CD4-positive, alpha-beta T cell (primary cell): ENCODE measurements at regions not wholly inside any gene's neighbourhood (a gene's known extent, or its start where the extent isn't known, plus 50 kb on each side); places are given as distances from the start of the nearest gene placed in this dataset.
"Not testable (repeated sequence)": the region's sequence is repeated elsewhere in the genome, so short reads cannot be mapped to it uniquely, and the experiment has no call there.

Source experiments
- ATAC-seq: fragments of 200-7000 bp; cut with Tn5 transposase; one replicate; pipeline ENCODE4 v1.10.0; 2022; ENCODE audit warnings: mild to moderate bottlenecking; ENCODE audit not compliant: poor library complexity
- CTCF ChIA-PET: fragments of 350-600 bp; sonication (Branson Sonifier 250); formaldehyde crosslinking; loops from one replicate; lab custom pipeline; 2021; ENCODE audit warnings: antibody characterized with exemption, inconsistent platforms; lab: Charles Lee
- POLR2A ChIA-PET: fragments of 350-600 bp; sonication (Branson Sonifier 250); formaldehyde crosslinking; loops from one replicate; lab custom pipeline; 2021; ENCODE audit warnings: antibody characterized with exemption, inconsistent platforms; lab: Charles Lee
- DNase-seq, 14 experiments: peaks; one replicate each; pipeline ENCODE4 v3.0.0-alpha.2; 2013 to 2020; ENCODE audit warnings: mixed read lengths in 2 of 14
- H3K27ac ChIP-seq, 2 donors: one replicate each; pipeline versions ENCODE4 v1.5.1 to v1.7.0; 2013; ENCODE audit warnings: low read length in 2 of 2, low read depth in 1 of 2, mild to moderate bottlenecking in 1 of 2
- H3K27me3 ChIP-seq, 2 experiments: 1 replicate in 1 of 2; 2 replicates in 1 of 2; pipeline versions ENCODE4 v1.6.1 to v1.7.0; 2013; ENCODE audit warnings: low read length in 2 of 2, control low read depth in 1 of 2, mild to moderate bottlenecking in 1 of 2, moderate library complexity in 1 of 2; ENCODE audit not compliant: insufficient read depth in 2 of 2, control insufficient read depth in 1 of 2
- H3K36me3 ChIP-seq: one replicate; pipeline ENCODE4 v1.6.1; 2013; ENCODE audit warnings: low read length, control low read depth; ENCODE audit not compliant: insufficient read depth
- H3K4me1 ChIP-seq: one replicate; pipeline ENCODE4 v1.6.1; 2013; ENCODE audit warnings: low read length, control low read depth; ENCODE audit not compliant: insufficient read depth
- H3K4me3 ChIP-seq: one replicate; pipeline ENCODE4 v1.5.1; 2013; ENCODE audit warnings: mild to moderate bottlenecking, low read length, moderate library complexity
- H3K9me3 ChIP-seq, 2 experiments: 1 replicate in 1 of 2; 2 replicates in 1 of 2; pipeline versions ENCODE4 v1.6.1 to v1.7.0; 2013; ENCODE audit warnings: low read length in 2 of 2, mild to moderate bottlenecking in 2 of 2, control low read depth in 1 of 2, moderate library complexity in 1 of 2; ENCODE audit not compliant: control insufficient read depth in 1 of 2, insufficient read depth in 1 of 2
- H3K27ac Mint-ChIP-seq: one replicate; pipeline ENCODE4 v1.8.0; 2020; ENCODE audit warnings: mixed read lengths
- H3K27me3 Mint-ChIP-seq: one replicate; pipeline ENCODE4 v1.8.0; 2021; ENCODE audit warnings: mixed read lengths
- H3K36me3 Mint-ChIP-seq: one replicate; pipeline ENCODE4 v1.8.0; 2021; ENCODE audit warnings: low read depth, mixed read lengths
- H3K4me1 Mint-ChIP-seq: one replicate; pipeline ENCODE4 v1.8.0; 2021; ENCODE audit warnings: low read depth, mixed read lengths
- H3K4me3 Mint-ChIP-seq: one replicate; pipeline ENCODE4 v1.8.0; 2020; ENCODE audit warnings: mild to moderate bottlenecking, mixed read lengths
- H3K9me3 Mint-ChIP-seq: one replicate; pipeline ENCODE4 v1.8.0; 2020; ENCODE audit warnings: mixed read lengths
- intact Hi-C, 2 experiments: fragments of 100-400 bp; cut with DNase I in 1 of 2; cut with micrococcal nuclease in 1 of 2; formaldehyde crosslinking; loops; one replicate each; pipeline versions ENCODE4 v1.15.1 to v1.9.0; 2023 to 2025; cut with DNase I, micrococcal nuclease

DNA sequence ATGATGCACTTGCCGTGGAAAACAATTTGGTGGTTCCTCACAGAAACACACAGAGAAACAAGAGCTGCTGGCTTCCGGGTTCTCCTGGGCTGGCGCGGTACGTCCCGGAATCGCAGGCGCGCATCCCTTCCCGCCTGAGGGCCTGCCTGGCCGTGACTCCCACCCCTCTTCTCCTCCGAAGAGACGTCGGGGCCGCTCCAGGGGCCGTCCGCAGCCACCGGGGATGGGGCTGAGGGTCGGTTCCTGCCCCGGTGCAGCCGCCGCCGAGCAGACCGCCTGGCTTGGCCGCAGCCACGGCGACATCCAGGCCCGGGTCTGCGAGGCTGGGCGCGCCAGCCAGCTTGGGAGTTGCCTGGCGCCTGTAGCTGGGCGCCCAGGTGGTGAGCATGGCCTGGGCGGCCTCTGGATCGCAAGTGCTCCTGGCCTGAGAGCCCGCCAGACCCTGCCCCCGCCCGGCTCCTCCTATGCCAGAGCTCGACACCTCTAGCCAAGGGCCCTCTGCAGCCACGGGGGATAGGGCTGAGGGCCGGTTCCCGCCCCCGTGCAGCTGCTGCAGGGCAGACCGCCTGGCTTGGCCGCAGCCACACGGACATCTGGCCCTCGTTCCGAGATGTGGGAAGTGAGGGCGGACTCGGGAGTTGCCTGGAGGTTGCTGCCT is 1647.5 kb downstream of the SPATA31A7 start:
- H3K36me3 ChIP-seq, H3K9me3 Mint-ChIP-seq, ATAC-seq, H3K4me1 ChIP-seq, H3K27ac ChIP-seq, H3K9me3 ChIP-seq, H3K27ac Mint-ChIP-seq, H3K4me3 Mint-ChIP-seq, CTCF ChIA-PET, H3K4me1 Mint-ChIP-seq, intact Hi-C loops, POLR2A ChIA-PET, H3K27me3 ChIP-seq, H3K36me3 Mint-ChIP-seq: not testable (repeated sequence)
- H3K4me3 ChIP-seq = peak overlapping the region; percentile 26
- peaks cover 23% of the 10 kb centered on the region for H3K27me3 Mint-ChIP-seq
- DNase-seq = peak in 7 of 14 experiments; percentile 10 to 40 (median 19)

- intact Hi-C loops, H3K36me3 ChIP-seq, H3K27me3 ChIP-seq, H3K27ac ChIP-seq, POLR2A ChIA-PET, H3K4me1 ChIP-seq, H3K4me1 Mint-ChIP-seq, CTCF ChIA-PET, H3K9me3 Mint-ChIP-seq, H3K36me3 Mint-ChIP-seq: not testable (repeated sequence)
- peak; percentile 82 to 96 (median 90) for DNase-seq
- Mint-ChIP-seq H3K27ac (peak overlapping the region; percentile 82), H3K27me3 (peaks cover 31% of the 10 kb centered on the region), H3K4me3 (peak overlapping the region; percentile 79)
- Histone ChIP-seq H3K9me3 (peaks cover 2 to 11% of the 10 kb centered on the region in 2 experiments), H3K4me3 (peak overlapping the region; percentile 52)
- ATAC-seq = peak; percentile 99
These were observed 1648.3 kb downstream of the SPATA31A7 start for GRCh38 chr9:62838024-62838718.

GRCh38 chr9:62839168-62839567 is 1649.3 kb downstream of the SPATA31A7 start:
- POLR2A ChIA-PET, H3K27me3 ChIP-seq, H3K4me1 ChIP-seq, DNase-seq, intact Hi-C loops, H3K27ac Mint-ChIP-seq, H3K36me3 ChIP-seq, H3K4me3 ChIP-seq, H3K4me1 Mint-ChIP-seq, H3K36me3 Mint-ChIP-seq, H3K4me3 Mint-ChIP-seq, H3K9me3 ChIP-seq, H3K27ac ChIP-seq, H3K9me3 Mint-ChIP-seq, CTCF ChIA-PET, ATAC-seq: not testable (repeated sequence)
- H3K27me3 Mint-ChIP-seq = peaks cover 33% of the 10 kb centered on the region

DNA sequence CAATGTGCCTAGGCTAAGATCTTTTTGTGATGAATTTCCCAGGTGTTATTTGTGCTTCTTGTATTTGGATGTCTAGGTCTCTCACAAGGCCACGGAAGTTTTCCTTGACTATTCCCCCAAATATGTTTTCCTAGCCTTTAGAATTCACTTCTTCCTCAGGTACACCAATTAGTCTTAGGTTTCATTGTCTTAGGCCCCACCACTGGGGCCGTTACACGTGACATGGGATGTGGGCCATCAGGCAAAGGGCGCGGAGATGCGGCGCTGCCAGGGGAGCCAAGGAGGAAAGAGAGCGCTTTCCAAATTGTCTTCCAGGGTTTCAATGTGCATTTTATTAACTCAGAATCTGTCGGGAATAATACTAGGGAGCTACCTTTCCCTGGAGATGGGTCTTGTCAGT is 1653.3 kb downstream of the SPATA31A7 start:
- CTCF ChIA-PET, ATAC-seq, DNase-seq, H3K36me3 ChIP-seq, H3K36me3 Mint-ChIP-seq, H3K27me3 ChIP-seq, H3K27ac ChIP-seq, H3K9me3 Mint-ChIP-seq, H3K27ac Mint-ChIP-seq, intact Hi-C loops, POLR2A ChIA-PET, H3K4me1 Mint-ChIP-seq, H3K4me3 Mint-ChIP-seq, H3K4me3 ChIP-seq, H3K4me1 ChIP-seq: not testable (repeated sequence)
- peaks cover 4 to 12% of the 10 kb centered on the region in 2 experiments for H3K9me3 ChIP-seq
- H3K27me3 Mint-ChIP-seq = peaks cover 29% of the 10 kb centered on the region

DNA sequence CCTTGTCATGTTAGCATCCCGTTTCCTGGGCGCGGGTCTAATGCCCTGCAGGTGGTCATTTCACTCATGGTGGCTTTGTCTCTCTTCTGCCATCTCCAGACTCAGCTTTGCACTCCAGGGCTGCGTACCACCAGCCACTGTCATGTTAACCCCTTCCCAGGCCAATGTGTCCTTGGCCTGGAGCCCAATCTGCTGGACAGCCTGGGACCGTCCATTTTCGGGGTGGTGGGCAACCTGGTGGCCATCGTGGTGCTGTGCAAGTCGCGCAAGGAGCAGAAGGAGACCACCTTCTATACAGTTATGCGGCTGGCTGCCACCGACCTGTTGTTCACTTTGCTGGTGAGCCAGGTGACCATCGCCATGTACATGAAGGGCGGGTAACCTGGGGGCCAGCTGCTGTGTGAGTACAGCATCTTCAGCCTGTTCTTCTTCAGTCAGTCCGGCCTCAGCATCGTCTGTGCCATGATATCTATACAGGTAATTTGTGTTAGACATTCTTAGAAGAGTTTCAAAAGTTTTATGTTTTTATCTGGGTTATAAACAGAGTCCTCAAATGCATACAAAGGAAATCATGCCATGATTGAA is 1654.0 kb downstream of the SPATA31A7 start:
- DNase-seq, H3K36me3 Mint-ChIP-seq, H3K27ac ChIP-seq, H3K4me3 ChIP-seq, ATAC-seq, H3K36me3 ChIP-seq, intact Hi-C loops, CTCF ChIA-PET, H3K4me1 Mint-ChIP-seq, H3K4me1 ChIP-seq, H3K4me3 Mint-ChIP-seq, H3K27ac Mint-ChIP-seq, H3K9me3 Mint-ChIP-seq, POLR2A ChIA-PET, H3K27me3 ChIP-seq: not testable (repeated sequence)
- peaks cover 25% of the 10 kb centered on the region for H3K27me3 Mint-ChIP-seq
- H3K9me3 ChIP-seq = peaks cover 4 to 12% of the 10 kb centered on the region in 2 experiments

DNA sequence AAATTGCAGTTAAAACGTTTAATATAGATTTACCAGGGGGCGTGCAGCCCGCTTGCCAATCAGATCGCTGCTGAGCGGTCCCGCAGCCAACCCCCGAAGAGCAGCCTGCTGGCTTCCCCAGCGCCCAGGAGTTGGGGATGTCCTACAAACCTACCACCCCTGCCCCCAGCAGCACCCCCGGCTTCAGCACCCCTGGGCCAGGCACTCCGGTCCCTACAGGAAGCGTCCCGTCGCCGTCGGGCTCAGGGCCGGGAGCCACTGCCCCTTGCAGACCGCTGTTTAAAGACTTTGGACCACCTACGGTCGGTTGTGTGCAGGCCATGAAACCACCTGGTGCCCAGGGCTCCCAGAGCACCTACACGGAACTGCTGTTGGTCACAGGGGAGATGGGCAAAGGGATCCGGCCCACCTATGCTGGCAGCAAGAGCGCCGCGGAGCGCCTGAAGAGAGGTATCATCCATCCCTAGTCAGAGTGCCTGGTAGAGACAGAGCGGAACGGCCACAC is 1654.9 kb downstream of the SPATA31A7 start:
- peaks cover 25% of the 10 kb centered on the region for H3K27me3 Mint-ChIP-seq
- H3K27ac Mint-ChIP-seq, H3K36me3 Mint-ChIP-seq, H3K4me1 ChIP-seq, ATAC-seq, intact Hi-C loops, POLR2A ChIA-PET, H3K36me3 ChIP-seq, H3K4me3 ChIP-seq, H3K4me3 Mint-ChIP-seq, H3K27ac ChIP-seq, DNase-seq, H3K27me3 ChIP-seq, H3K4me1 Mint-ChIP-seq, CTCF ChIA-PET, H3K9me3 Mint-ChIP-seq: not testable (repeated sequence)
- H3K9me3 ChIP-seq = peaks cover 4 to 12% of the 10 kb centered on the region in 2 experiments
